T-helper 17 cell (primary cell): ENCODE measurements at regions not wholly inside any gene's neighbourhood (a gene's known extent, or its start where the extent isn't known, plus 50 kb on each side); places are given as distances from the start of the nearest gene placed in this dataset.

Experiments used
- ATAC-seq: fragments of 150-1000 bp; cut with Tn5 transposase; 2 replicates; pipeline ENCODE4 v1.10.0; 2021; ENCODE audit warnings: mild to moderate bottlenecking, moderate library complexity
- DNase-seq, 3 donors: peaks; one replicate each; pipeline versions ENCODE4 v3.0.0 to v3.0.0-alpha.2; 2020 to 2021
- H3K9me3 ChIP-seq: one replicate; pipeline ENCODE4 v1.7.0; 2013; ENCODE audit warnings: low read length, mild to moderate bottlenecking; ENCODE audit not compliant: control insufficient read depth, poor library complexity, severe bottlenecking
- H3K27ac Mint-ChIP-seq: one replicate; pipeline ENCODE4 v1.8.0; 2022; ENCODE audit warnings: mild to moderate bottlenecking, moderate library complexity, mixed read lengths
- H3K27me3 Mint-ChIP-seq: one replicate; pipeline ENCODE4 v1.8.0; 2022; ENCODE audit warnings: mixed read lengths
- H3K36me3 Mint-ChIP-seq: one replicate; pipeline ENCODE4 v1.8.0; 2022; ENCODE audit warnings: low read depth, mixed read lengths
- H3K4me1 Mint-ChIP-seq: one replicate; pipeline ENCODE4 v1.8.0; 2022; ENCODE audit warnings: mild to moderate bottlenecking, mixed read lengths
- H3K4me3 Mint-ChIP-seq: one replicate; pipeline ENCODE4 v1.8.0; 2022; ENCODE audit warnings: mild to moderate bottlenecking, moderate library complexity, mixed read lengths

DNA sequence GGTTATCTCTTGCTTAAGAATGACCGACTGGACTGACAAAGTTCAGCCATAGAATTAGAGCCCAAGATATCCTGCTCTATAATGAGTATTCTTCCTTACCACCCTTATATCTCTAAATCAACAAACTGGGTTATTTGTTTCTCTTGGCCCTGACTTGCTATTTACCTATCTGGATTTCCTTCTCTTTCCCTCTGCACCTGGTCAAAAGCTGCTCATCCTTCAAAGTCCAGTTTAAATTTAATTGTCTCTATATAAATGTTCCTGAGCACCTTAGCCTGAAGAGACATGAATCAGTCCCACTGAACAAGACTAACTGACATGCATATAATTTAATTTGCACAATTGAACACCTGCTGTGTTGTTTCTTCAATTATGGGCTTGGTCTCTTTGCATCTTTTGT lies 127.1 kb upstream of the KCNJ15 start:
- Mint-ChIP-seq H3K4me3 (no peak overlapping the region), H3K27ac (no peak overlapping the region), H3K4me1 (peaks cover 2% of the 10 kb centered on the region), H3K27me3 (peaks cover 50% of the 10 kb centered on the region), H3K36me3 (no peaks in the 10 kb centered on the region)
- H3K9me3 ChIP-seq, result no peaks in the 10 kb centered on the region
- DNase-seq (no peak), ATAC-seq (no peak)

DNA sequence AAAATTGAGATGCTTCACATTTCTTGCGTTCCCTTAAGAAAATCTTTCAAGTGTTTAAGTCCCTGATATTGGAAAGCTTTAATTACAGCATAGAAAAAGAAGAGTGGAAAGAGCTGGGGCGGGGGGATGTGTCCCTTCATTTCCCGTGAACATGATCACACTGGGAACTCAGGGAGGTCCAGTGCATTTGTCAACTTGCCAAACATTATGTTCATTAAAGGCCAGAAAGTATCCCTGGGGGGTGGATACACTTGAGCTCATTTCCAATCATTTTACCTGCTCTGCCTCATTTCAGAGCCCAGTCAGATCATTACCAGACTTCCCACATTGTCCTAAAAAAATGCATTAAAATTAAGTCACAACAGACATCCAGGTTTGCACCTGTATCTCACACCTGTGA lies 123.6 kb upstream of the KCNJ15 start:
- Mint-ChIP-seq H3K4me3 (no peak overlapping the region), H3K27ac (no peak overlapping the region), H3K27me3 (peaks cover 43% of the 10 kb centered on the region)

DNA sequence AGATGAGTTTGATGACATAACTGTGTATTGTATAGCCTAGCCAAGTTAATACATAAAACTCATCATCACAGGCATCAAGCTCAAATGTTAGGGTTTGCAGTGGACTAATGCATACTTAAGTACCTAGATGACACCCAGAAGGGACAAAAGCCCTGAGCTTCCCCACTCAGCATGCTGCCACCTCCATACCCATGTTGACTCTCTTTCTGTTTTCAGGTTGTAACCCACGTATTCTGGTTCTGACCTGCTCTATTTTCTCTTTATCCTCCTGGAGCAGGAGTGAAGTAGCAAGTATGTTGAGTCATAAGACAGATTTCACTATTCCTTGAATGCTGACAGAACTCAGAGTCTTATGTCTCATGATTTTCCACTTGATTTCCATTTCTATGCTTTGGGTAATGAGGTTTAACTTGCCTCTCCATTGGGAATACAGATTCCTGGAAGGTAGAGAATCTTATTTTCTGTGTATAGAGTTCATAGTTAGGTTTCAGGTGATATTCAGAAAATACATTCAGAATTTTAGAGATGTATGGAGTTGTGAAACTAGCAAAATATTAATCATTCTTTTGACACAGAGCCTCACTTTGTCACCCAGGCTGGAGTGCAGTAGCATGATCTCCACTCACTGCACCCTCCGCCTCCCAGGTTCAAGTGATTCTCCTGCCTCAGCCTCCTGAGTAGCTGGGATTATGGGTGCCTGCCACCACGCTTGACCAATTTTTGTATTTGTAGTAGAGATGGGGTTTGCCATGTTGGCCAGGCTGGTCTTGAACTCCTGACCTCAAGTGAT lies 122.5 kb upstream of the KCNJ15 start:
- H3K9me3 ChIP-seq, result no peaks in the 10 kb centered on the region
- H3K27ac Mint-ChIP-seq, result no peak overlapping the region
- H3K27me3 Mint-ChIP-seq, result peaks cover 33% of the 10 kb centered on the region
- no peaks in the 10 kb centered on the region for H3K4me1 Mint-ChIP-seq
- DNase-seq (no peak), ATAC-seq (no peak)
- no peak overlapping the region for H3K4me3 Mint-ChIP-seq
- H3K36me3 Mint-ChIP-seq, result no peaks in the 10 kb centered on the region

More for the DNA sequence above, 123.6 kb upstream of the KCNJ15 start:
- no peaks in the 10 kb centered on the region for H3K9me3 ChIP-seq
- no peak for ATAC-seq
- Mint-ChIP-seq H3K36me3 (no peaks in the 10 kb centered on the region), H3K4me1 (no peaks in the 10 kb centered on the region)
- DNase-seq, result no peak

DNA sequence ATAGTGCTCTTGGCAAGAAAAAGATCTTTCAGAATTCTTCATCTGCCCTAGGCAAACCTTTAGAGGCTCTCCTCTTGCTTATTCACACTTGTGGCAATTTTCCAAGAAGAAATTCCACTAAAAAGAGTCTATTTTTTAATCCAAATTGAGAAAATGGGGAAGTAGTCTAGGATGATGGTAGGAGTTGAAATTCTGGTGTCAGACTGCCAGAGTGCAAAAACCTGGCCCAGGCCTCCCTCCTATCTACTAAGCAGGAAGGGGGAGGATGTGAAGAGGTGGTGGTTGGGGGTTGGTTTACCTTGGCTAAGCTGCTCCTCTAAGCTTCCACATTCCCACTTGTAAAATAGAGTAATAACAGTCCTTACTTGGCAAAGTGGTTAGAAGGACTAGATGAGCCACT lies 120.6 kb upstream of the KCNJ15 start:
- ATAC-seq, result no peak
- no peaks in the 10 kb centered on the region for H3K9me3 ChIP-seq
- Mint-ChIP-seq H3K4me3 (no peak overlapping the region), H3K36me3 (no peaks in the 10 kb centered on the region), H3K4me1 (no peaks in the 10 kb centered on the region), H3K27me3 (peaks cover 14% of the 10 kb centered on the region), H3K27ac (no peak overlapping the region)
- no peak for DNase-seq

DNA sequence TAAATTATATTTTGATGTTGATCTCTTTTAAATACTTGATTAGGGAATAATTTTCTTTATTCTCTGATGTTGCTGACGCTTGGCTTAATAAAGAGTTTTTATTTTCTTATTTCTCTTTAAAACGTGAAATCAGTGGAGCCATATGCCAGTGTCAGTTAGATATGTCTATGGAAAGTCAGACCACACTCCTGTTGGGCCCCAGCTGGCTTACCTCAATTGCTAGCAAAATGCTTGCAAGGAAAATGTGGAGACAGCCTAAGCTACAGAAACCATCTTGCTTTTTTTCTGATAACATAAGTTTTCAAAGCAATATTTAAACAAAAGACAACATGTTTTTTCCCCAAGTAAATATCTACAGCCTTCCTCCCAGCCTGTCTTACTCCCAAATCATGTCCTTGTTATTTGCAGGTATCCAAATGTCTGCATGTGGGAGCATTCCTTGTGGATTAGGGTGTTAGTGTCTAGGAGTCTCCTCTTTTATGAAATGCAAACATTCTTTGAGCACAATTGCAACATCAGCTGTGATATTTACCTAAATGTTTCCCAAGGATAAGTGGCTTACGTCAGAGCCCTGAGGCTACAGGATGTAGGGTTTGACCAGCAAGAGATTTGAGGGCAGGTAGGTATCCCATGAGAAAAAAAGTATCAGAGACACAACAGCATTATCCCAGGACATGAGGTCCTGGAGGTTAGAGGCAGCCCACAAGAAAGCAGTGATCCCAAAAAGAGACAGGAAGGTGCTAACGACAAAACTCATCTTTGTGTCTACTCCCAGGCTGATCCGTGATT lies 117.2 kb upstream of the KCNJ15 start:
- DNase-seq (no peak), ATAC-seq (no peak)
- H3K9me3 ChIP-seq, result no peaks in the 10 kb centered on the region
- Mint-ChIP-seq H3K27ac (no peak overlapping the region), H3K4me3 (no peak overlapping the region), H3K4me1 (no peaks in the 10 kb centered on the region), H3K27me3 (peaks cover 5% of the 10 kb centered on the region), H3K36me3 (no peaks in the 10 kb centered on the region)

DNA sequence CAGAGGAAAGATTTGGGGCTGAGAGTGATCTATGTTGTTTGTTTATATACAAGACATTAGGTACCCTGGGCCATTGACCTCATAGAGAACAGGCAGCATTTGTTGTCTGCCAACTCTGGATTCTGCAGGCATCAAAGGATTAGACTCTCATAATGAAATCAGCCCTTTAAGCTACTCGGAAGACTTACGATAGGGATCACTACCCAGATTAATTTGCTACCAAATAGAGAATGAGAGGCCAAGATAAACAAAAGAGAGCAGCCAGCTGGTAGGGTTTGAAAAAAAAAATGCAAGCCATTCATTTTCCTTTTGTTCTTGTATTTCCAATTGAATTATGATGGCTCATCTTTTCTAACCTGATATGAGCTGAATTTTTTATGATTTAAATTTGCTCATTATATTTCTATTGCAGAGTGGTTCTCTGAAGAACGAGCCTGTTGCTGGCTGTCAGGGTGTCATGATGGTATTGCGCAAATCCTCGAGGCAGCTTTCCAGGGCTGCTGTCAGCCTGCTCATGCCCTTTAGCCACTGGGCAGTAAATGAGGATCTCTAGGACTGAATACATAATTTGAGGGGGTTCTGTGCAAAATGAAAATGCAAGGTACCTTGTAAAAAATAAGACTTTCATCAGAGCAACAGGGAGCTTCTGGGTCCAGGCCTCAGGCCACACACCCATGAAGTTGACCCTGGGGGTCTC lies 116.4 kb upstream of the KCNJ15 start:
- Mint-ChIP-seq H3K4me1 (no peaks in the 10 kb centered on the region), H3K27ac (no peak overlapping the region), H3K4me3 (no peak overlapping the region), H3K36me3 (no peaks in the 10 kb centered on the region), H3K27me3 (peaks cover 5% of the 10 kb centered on the region)
- no peaks in the 10 kb centered on the region for H3K9me3 ChIP-seq
- ATAC-seq (no peak), DNase-seq (no peak)

DNA sequence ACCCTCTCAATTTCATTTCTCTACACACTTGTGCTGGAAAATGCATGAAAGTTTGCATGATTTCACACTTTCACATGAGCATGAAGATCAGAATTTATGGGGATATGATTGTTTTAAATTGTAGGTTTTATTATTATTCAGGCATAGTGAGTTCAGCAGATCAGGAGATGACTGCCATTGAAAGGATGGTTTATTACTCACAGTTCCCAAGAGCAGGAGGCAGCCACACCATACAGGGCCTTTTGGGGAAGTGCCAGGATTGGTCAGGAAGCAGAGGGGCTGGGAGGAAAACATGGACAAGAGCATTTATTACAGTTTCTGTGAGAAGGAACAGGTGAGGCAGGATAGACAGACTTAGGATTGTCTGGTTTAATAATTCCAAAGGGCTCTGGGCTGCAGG lies 114.6 kb upstream of the KCNJ15 start:
- ATAC-seq, result no peak
- no peaks in the 10 kb centered on the region for H3K4me1 Mint-ChIP-seq
- H3K36me3 Mint-ChIP-seq, result no peaks in the 10 kb centered on the region
- no peak for DNase-seq
- no peak overlapping the region for H3K4me3 Mint-ChIP-seq
- no peak overlapping the region for H3K27ac Mint-ChIP-seq
- H3K9me3 ChIP-seq, result no peaks in the 10 kb centered on the region
- H3K27me3 Mint-ChIP-seq, result peaks cover 5% of the 10 kb centered on the region

DNA sequence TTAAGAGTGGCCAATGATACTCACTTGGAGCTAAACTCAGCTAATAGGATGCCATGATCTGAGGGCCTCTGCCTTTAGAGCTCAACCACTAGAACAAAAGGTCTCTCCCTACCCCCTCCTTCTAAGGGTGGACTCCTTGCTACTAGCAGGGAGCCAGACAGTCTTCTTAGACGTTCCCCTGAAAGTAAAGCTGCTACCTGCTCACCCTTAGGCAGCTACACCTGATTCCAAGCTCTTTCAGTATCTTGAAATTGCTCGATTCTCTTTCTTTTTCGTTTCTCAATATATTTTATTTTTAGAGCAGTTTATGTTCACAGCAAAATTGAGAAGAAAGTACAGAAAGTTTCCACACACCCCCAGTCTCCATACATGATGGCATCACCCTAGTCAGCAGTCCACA lies 112.6 kb upstream of the KCNJ15 start:
- ATAC-seq, result no peak
- Mint-ChIP-seq H3K4me1 (no peaks in the 10 kb centered on the region), H3K4me3 (no peak overlapping the region), H3K27ac (no peak overlapping the region), H3K27me3 (peaks cover 5% of the 10 kb centered on the region), H3K36me3 (no peaks in the 10 kb centered on the region)
- no peak for DNase-seq
- H3K9me3 ChIP-seq, result peaks cover 3% of the 10 kb centered on the region

DNA sequence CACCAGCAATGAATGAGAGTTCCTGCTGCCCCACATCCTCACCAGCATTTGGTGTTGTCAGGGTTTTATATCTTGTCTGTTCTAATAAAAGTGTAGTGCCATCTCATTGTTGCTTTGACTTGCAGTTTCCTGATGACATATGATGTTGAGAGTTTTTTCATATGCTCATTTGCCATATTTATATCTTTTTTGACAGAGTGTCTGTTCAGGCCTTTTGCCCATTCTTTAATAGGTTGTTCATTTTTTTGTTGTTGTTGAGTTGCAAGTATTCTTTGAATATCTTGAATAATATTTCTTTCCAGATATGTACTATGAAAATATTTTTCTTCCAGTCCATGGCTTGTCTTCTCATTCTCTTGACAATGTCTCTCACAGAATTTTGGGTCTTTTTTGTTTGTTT lies 111.7 kb upstream of the KCNJ15 start:
- H3K4me3 Mint-ChIP-seq, result no peak overlapping the region
- peaks cover 5% of the 10 kb centered on the region for H3K27me3 Mint-ChIP-seq
- no peak for ATAC-seq
- no peaks in the 10 kb centered on the region for H3K4me1 Mint-ChIP-seq
- DNase-seq, result no peak
- peaks cover 3% of the 10 kb centered on the region for H3K9me3 ChIP-seq
- no peak overlapping the region for H3K27ac Mint-ChIP-seq
- H3K36me3 Mint-ChIP-seq, result no peaks in the 10 kb centered on the region

DNA sequence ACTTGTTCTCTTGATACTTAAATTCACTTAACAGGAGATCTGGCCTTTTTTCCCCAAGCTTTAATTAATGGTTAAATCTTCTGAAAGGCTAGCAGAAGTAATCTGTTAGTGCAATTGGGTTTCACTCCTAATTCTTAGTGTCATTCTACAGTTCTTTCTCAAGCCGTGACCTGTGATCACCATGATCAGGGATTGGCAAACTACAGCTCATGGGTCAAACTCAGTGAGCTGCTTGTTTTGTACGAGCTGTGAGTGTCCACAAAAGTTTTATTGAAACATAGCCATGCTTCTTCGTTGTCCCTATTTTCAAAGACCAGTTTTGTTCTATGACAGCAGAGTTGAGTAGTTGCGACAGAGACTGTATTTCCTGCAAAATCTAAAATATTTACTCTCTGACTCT lies 109.4 kb upstream of the KCNJ15 start:
- H3K9me3 ChIP-seq, result peaks cover 3% of the 10 kb centered on the region
- H3K4me3 Mint-ChIP-seq, result no peak overlapping the region
- peaks cover 1% of the 10 kb centered on the region for H3K27me3 Mint-ChIP-seq
- no peak for DNase-seq
- H3K36me3 Mint-ChIP-seq, result no peaks in the 10 kb centered on the region
- ATAC-seq, result no peak
- no peaks in the 10 kb centered on the region for H3K4me1 Mint-ChIP-seq
- no peak overlapping the region for H3K27ac Mint-ChIP-seq

DNA sequence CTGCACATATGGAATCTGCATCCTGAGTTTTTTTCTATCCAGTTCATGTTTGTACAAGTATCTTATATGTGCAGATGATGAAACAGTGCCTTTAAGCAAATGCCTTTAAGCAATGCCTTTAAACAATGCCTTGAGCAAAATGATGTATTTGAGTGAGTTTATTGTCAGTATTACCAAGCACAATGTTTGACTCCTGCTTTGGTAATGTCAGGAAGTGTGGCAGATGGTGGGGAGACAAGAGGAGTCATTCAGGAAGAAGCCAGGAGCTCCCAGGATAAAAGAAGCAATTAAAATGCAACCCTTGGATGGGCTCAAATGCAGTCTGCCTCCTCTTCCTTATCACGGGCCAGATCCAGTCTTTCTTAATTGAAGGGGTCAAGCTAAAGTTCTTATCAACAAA lies 108.7 kb upstream of the KCNJ15 start:
- H3K9me3 ChIP-seq, result peaks cover 3% of the 10 kb centered on the region
- Mint-ChIP-seq H3K4me1 (no peaks in the 10 kb centered on the region), H3K36me3 (no peaks in the 10 kb centered on the region), H3K27me3 (peaks cover 8% of the 10 kb centered on the region), H3K27ac (no peak overlapping the region), H3K4me3 (no peak overlapping the region)
- no peak for DNase-seq
- ATAC-seq, result no peak

DNA sequence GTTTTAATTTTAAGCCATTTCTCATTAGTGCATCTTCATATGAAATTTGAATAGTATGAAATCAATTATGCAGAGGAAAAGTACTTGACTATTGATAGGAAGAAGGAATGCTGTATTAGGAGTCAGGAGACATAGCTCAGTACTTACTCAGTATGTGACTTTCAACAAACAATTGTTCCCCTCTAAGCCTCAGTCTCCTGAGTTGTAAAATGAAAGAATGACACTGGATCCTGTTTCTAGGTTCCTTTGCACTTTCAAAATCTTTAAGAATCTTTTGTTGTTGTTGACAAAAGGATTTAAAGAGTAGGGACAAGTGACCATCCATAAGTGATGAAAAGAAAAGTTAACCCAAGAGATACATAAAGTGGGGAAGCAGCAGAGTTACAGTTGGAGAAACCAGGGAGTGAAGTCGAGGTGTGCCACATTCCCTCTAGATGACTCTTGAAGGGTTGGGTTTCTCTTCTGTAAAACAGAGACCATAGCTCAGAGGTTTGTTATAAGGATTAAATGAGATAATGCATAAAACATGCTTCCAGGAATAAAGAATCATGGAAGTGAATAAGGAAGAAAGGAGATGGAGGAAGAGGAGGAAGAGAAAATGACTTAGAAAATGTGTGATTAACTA lies 105.7 kb upstream of the KCNJ15 start:
- Mint-ChIP-seq H3K4me3 (no peak overlapping the region), H3K4me1 (no peaks in the 10 kb centered on the region), H3K27ac (no peak overlapping the region), H3K36me3 (no peaks in the 10 kb centered on the region), H3K27me3 (peaks cover 34% of the 10 kb centered on the region)
- H3K9me3 ChIP-seq, result peaks cover 3% of the 10 kb centered on the region
- ATAC-seq, result no peak
- DNase-seq, result no peak

DNA sequence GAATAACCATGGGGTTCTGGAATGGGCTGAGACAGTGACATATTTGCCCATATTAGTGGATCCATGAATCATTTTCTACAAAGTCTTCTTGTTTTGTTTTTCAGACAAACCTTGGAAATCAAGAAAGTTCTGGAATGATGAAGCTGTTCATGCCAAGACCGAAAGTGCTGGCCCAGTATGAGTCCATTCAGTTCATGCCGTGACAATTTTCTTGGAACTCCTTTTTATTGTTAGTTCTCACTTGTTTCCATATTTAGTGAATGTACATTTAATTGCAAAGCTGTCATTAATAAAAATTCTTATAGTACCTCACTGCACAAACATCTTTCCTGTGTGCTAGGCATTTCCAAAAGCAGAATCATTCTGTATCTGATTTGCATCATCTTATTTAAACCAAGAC lies 100.6 kb upstream of the KCNJ15 start:
- H3K4me1 Mint-ChIP-seq, result no peaks in the 10 kb centered on the region
- H3K27ac Mint-ChIP-seq, result no peak overlapping the region
- DNase-seq, result no peak
- no peak for ATAC-seq
- peaks cover 64% of the 10 kb centered on the region for H3K27me3 Mint-ChIP-seq
- no peaks in the 10 kb centered on the region for H3K36me3 Mint-ChIP-seq
- H3K4me3 Mint-ChIP-seq, result no peak overlapping the region
- H3K9me3 ChIP-seq, result no peaks in the 10 kb centered on the region
